SK-N-SH treated with all-trans-retinoic acid at 6 μM for 48 hours (cell line): ENCODE measurements at regions not wholly inside any gene's neighbourhood (a gene's known extent, or its start where the extent isn't known, plus 50 kb on each side); places are given as distances from the start of the nearest gene placed in this dataset.
"Not testable (repeated sequence)": the region's sequence is repeated elsewhere in the genome, so short reads cannot be mapped to it uniquely, and the experiment has no call there.

ENCODE experiments used
- ATAC-seq: fragments of 200-7000 bp; cut with Tn5 transposase; 3 replicates; pipeline ENCODE4 v1.9.1; 2020; ENCODE audit warnings: mild to moderate bottlenecking, moderate library complexity
- ARNTL ChIP-seq: fragments of 450-650 bp; formaldehyde crosslinking; IDR thresholded peaks from 2 replicates; pipeline ENCODE4 v1.5.0; 2020; ENCODE audit warnings: low read depth, mild to moderate bottlenecking, moderate library complexity, borderline replicate concordance
- BACH2 ChIP-seq: fragments of 250-450 bp; sonication (Bioruptor Pico); IDR thresholded peaks from 2 replicates; pipeline ENCODE4 v1.9.0; 2021; ENCODE audit warnings: mild to moderate bottlenecking, borderline replicate concordance
- CREB5 ChIP-seq: fragments of 250-450 bp; sonication (Bioruptor Pico); IDR thresholded peaks from 2 replicates; pipeline ENCODE4 v1.5.1; 2020; ENCODE audit warnings: low read depth, mild to moderate bottlenecking, moderate library complexity
- CSDC2 ChIP-seq: fragments of 250-450 bp; sonication (Bioruptor Pico); IDR thresholded peaks from 2 replicates; pipeline ENCODE4 v1.5.0; 2020; ENCODE audit warnings: mild to moderate bottlenecking, moderate library complexity
- ESRRG ChIP-seq: fragments of 250-450 bp; sonication (Bioruptor Pico); IDR thresholded peaks from 2 replicates; pipeline ENCODE4 v1.6.1; 2021; ENCODE audit warnings: mild to moderate bottlenecking
- GLIS3 ChIP-seq: fragments of 250-450 bp; sonication (Bioruptor Pico); IDR thresholded peaks from 2 replicates; pipeline ENCODE4 v1.5.0; 2020; ENCODE audit warnings: mild to moderate bottlenecking, moderate library complexity
- ISL1 ChIP-seq: fragments of 250-450 bp; sonication (Bioruptor Pico); IDR thresholded peaks from 2 replicates; pipeline ENCODE4 v2.1.2; 2022; ENCODE audit warnings: mild to moderate bottlenecking, moderate library complexity
- POU6F1 ChIP-seq: fragments of 250-450 bp; sonication (Bioruptor Pico); IDR thresholded peaks from 2 replicates; pipeline ENCODE4 v1.8.0; 2021; ENCODE audit warnings: low read depth, mild to moderate bottlenecking, moderate library complexity, borderline replicate concordance
- PPARA ChIP-seq: fragments of 250-450 bp; sonication (Bioruptor Pico); IDR thresholded peaks from 2 replicates; pipeline ENCODE4 v1.5.0; 2020; ENCODE audit warnings: mild to moderate bottlenecking, borderline replicate concordance
- SNAI2 ChIP-seq: fragments of 250-450 bp; sonication (Bioruptor Pico); IDR thresholded peaks from 2 replicates; pipeline ENCODE4 v1.5.0; 2020; ENCODE audit warnings: mild to moderate bottlenecking, moderate library complexity
- TCF4 ChIP-seq: fragments of 250-450 bp; sonication (Bioruptor Pico); IDR thresholded peaks from 2 replicates; pipeline ENCODE4 v1.8.0; 2021; ENCODE audit warnings: mild to moderate bottlenecking, moderate library complexity, borderline replicate concordance
- TOX ChIP-seq: fragments of 250-450 bp; sonication (Bioruptor Pico); IDR thresholded peaks from 2 replicates; pipeline ENCODE4 v1.8.0; 2021; ENCODE audit warnings: mild to moderate bottlenecking, moderate library complexity, borderline replicate concordance
- TSHZ2 ChIP-seq: fragments of 250-450 bp; sonication (Bioruptor Pico); IDR thresholded peaks from 2 replicates; pipeline ENCODE4 v1.5.0; 2020; ENCODE audit warnings: mild to moderate bottlenecking, moderate library complexity
- ZFP30 ChIP-seq: fragments of 450-650 bp; formaldehyde crosslinking; IDR thresholded peaks from 2 replicates; pipeline ENCODE4 v1.5.0; 2022; ENCODE audit warnings: mild to moderate bottlenecking, moderate library complexity
- ZNF565 ChIP-seq: fragments of 450-650 bp; formaldehyde crosslinking; conservative IDR thresholded peaks from 2 replicates; pipeline ENCODE4 v1.5.0; 2020; ENCODE audit warnings: low read depth, mild to moderate bottlenecking, moderate library complexity
- ZNF70 ChIP-seq: fragments of 450-650 bp; formaldehyde crosslinking; IDR thresholded peaks from 2 replicates; pipeline ENCODE4 v1.5.0; 2020; ENCODE audit warnings: mild to moderate bottlenecking, moderate library complexity
- ZNF8 ChIP-seq: fragments of 450-650 bp; formaldehyde crosslinking; IDR thresholded peaks from 2 replicates; pipeline ENCODE4 v1.5.0; 2020; ENCODE audit warnings: mild to moderate bottlenecking, moderate library complexity

GRCh38 chr12:46537387-46537955 lies 164.9 kb upstream of the SLC38A2 start:
- TF ChIP-seq TSHZ2 (CRISPR knock-in tag), result no peak
- no peak for TF ChIP-seq BACH2 (CRISPR knock-in tag)
- no peak for TF ChIP-seq PPARA
- TF ChIP-seq CREB5, result no peak
- ATAC-seq, result no peak

- not testable (repeated sequence) for ATAC-seq
These were observed 163.7 kb upstream of the SLC38A2 start for GRCh38 chr12:46536316-46536715.

- no peak for ATAC-seq
- TF ChIP-seq ZNF70 (CRISPR knock-in tag) (no peak), TCF4 (CRISPR knock-in tag) (no peak), PPARA (no peak), TSHZ2 (CRISPR knock-in tag) (no peak), GLIS3 (CRISPR knock-in tag) (no peak)
These were observed 163.3 kb upstream of the SLC38A2 start for GRCh38 chr12:46535907-46536306.

- no peak for ATAC-seq
- no peak for TF ChIP-seq ZNF70 (CRISPR knock-in tag)
- TF ChIP-seq ISL1 (CRISPR knock-in tag), result no peak
- TF ChIP-seq SNAI2 (CRISPR knock-in tag), result no peak
- no peak for TF ChIP-seq ARNTL (CRISPR knock-in tag)
- no peak for TF ChIP-seq CREB5
- TF ChIP-seq TOX (CRISPR knock-in tag), result no peak
- TF ChIP-seq ESRRG (CRISPR knock-in tag), result no peak
- no peak for TF ChIP-seq ZNF8
- TF ChIP-seq CSDC2 (CRISPR knock-in tag), result no peak
- no peak for TF ChIP-seq PPARA
- TF ChIP-seq ZNF565 (CRISPR knock-in tag), result no peak
- no peak for TF ChIP-seq ZFP30 (CRISPR knock-in tag)
- TF ChIP-seq, all 23 proteins: peak for 0
These were observed 162.8 kb upstream of the SLC38A2 start for GRCh38 chr12:46535376-46535775.

GRCh38 chr12:46534327-46534840 lies 161.8 kb upstream of the SLC38A2 start:
- no peak for ATAC-seq
- TF ChIP-seq CREB5 (no peak), ZFP30 (CRISPR knock-in tag) (no peak), TSHZ2 (CRISPR knock-in tag) (no peak), POU6F1 (no peak), GLIS3 (CRISPR knock-in tag) (no peak), CSDC2 (CRISPR knock-in tag) (no peak)
